ENCODE measurements at regions not wholly inside any gene's neighbourhood (a gene's known extent, or its start where the extent isn't known, plus 50 kb on each side); places are given as distances from the start of the nearest gene placed in this dataset.

DNA sequence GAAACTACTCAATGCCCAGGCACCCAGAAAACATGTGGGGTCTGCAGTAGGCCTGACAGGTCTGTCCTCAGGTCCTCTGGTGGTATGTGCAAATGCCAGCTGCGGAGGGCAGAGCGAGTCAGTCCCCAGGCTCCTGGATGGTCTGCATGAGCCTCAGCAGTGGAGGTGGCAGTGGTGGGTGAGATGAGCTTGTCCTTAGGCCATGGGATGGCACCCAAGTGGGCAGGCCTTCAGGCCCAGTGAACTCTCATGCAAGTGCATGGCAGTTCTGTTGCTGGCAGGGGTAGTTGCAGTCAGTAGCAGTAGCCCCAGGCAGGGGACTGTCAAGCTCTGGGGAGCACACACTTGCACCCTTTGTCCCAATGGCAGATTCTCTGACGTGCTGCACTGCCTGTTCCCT, 106.3 kb upstream of the ANXA10 start:
- no peak for TF ChIP-seq MXI1 (conservative IDR thresholded peaks at IDR 0.05; ENCODE audit: poor library complexity, severe bottlenecking)
- no peak for TF ChIP-seq TAF1 (IDR thresholded peaks at IDR 0.05; ENCODE audit: low read depth)
- TF ChIP-seq EZH2 (IDR thresholded peaks at IDR 0.05; ENCODE audit: borderline replicate concordance, insufficient read depth, low read length, poor library complexity, severe bottlenecking): no peak
- no peak for TF ChIP-seq POLR2AphosphoS5 (IDR thresholded peaks at IDR 0.05)
- TF ChIP-seq, protein P1, sequence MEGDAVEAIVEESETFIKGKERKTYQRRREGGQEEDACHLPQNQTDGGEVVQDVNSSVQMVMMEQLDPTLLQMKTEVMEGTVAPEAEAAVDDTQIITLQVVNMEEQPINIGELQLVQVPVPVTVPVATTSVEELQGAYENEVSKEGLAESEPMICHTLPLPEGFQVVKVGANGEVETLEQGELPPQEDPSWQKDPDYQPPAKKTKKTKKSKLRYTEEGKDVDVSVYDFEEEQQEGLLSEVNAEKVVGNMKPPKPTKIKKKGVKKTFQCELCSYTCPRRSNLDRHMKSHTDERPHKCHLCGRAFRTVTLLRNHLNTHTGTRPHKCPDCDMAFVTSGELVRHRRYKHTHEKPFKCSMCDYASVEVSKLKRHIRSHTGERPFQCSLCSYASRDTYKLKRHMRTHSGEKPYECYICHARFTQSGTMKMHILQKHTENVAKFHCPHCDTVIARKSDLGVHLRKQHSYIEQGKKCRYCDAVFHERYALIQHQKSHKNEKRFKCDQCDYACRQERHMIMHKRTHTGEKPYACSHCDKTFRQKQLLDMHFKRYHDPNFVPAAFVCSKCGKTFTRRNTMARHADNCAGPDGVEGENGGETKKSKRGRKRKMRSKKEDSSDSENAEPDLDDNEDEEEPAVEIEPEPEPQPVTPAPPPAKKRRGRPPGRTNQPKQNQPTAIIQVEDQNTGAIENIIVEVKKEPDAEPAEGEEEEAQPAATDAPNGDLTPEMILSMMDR (IDR thresholded peaks at IDR 0.05; ENCODE audit: poor library complexity, severe bottlenecking): no peak
- TF ChIP-seq, protein P2, sequence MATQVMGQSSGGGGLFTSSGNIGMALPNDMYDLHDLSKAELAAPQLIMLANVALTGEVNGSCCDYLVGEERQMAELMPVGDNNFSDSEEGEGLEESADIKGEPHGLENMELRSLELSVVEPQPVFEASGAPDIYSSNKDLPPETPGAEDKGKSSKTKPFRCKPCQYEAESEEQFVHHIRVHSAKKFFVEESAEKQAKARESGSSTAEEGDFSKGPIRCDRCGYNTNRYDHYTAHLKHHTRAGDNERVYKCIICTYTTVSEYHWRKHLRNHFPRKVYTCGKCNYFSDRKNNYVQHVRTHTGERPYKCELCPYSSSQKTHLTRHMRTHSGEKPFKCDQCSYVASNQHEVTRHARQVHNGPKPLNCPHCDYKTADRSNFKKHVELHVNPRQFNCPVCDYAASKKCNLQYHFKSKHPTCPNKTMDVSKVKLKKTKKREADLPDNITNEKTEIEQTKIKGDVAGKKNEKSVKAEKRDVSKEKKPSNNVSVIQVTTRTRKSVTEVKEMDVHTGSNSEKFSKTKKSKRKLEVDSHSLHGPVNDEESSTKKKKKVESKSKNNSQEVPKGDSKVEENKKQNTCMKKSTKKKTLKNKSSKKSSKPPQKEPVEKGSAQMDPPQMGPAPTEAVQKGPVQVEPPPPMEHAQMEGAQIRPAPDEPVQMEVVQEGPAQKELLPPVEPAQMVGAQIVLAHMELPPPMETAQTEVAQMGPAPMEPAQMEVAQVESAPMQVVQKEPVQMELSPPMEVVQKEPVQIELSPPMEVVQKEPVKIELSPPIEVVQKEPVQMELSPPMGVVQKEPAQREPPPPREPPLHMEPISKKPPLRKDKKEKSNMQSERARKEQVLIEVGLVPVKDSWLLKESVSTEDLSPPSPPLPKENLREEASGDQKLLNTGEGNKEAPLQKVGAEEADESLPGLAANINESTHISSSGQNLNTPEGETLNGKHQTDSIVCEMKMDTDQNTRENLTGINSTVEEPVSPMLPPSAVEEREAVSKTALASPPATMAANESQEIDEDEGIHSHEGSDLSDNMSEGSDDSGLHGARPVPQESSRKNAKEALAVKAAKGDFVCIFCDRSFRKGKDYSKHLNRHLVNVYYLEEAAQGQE (IDR thresholded peaks at IDR 0.05; ENCODE audit: borderline replicate concordance): no peak
- no peak for TF ChIP-seq SMC3 (conservative IDR thresholded peaks at IDR 0.05; ENCODE audit: poor library complexity)
- no peak for TF ChIP-seq EP300 (conservative IDR thresholded peaks at IDR 0.05; ENCODE audit: poor library complexity, severe bottlenecking)
- TF ChIP-seq RAD21 (conservative IDR thresholded peaks at IDR 0.05): no peak
- H4K20me1 ChIP-seq (ENCODE audit: insufficient read depth): no peaks in the 10 kb centered on the region
- no peaks in the 10 kb centered on the region for H3K9me2 ChIP-seq (ENCODE audit: insufficient read depth, low read length)
- H2AFZ ChIP-seq (ENCODE audit: low read depth, low read length): no peak overlapping the region
- H3K4me3 ChIP-seq (ENCODE audit: low read length): no peak overlapping the region
- H3K27ac ChIP-seq (ENCODE audit: low read length): no peak overlapping the region
- H3K27me3 ChIP-seq (ENCODE audit: insufficient read depth, low read depth, low read length): no peaks in the 10 kb centered on the region
- H3K79me2 ChIP-seq (replicated peaks; ENCODE audit: insufficient read depth, low read length): no peaks in the 10 kb centered on the region
- peaks cover 3% of the 10 kb centered on the region for H3F3A ChIP-seq (ENCODE audit: insufficient read depth, low read length, poor library complexity, severe bottlenecking)
- H3K9me3 ChIP-seq (ENCODE audit: low read length): peaks cover 2% of the 10 kb centered on the region
- no peak overlapping the region for H3K9ac ChIP-seq (ENCODE audit: low read length)
- H3K36me3 ChIP-seq (ENCODE audit: insufficient read depth, low read length): no peaks in the 10 kb centered on the region
- H3K4me2 ChIP-seq (ENCODE audit: low read length): no peak overlapping the region

DNA sequence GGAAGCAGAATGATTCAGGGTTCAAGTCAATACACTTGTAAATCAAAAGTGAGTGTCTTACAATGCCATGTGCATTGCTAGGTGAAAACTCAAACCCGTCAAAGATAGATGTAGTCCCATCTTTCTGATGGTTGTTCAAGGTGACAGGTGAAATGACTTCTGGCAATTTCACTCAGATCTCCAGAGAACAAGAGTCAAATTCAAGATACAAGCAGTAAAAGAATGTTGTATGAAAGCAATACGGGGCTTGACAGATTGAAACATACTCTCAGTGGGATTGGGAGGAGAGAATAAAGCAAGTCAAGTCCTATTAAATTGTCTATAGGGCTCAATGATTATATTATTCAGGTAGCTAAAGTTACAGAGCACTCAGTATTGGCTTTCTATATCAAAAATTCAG, 105.1 kb upstream of the ANXA10 start:
- Histone ChIP-seq H3K9me2 (ENCODE audit: insufficient read depth, low read length) (no peaks in the 10 kb centered on the region), H3K9ac (ENCODE audit: low read length) (no peak overlapping the region), H3K36me3 (ENCODE audit: insufficient read depth, low read length) (no peaks in the 10 kb centered on the region), H3K27me3 (ENCODE audit: insufficient read depth, low read depth, low read length) (no peaks in the 10 kb centered on the region), H3K4me3 (ENCODE audit: low read length) (no peak overlapping the region), H2AFZ (ENCODE audit: low read depth, low read length) (no peak overlapping the region), H4K20me1 (ENCODE audit: insufficient read depth) (no peaks in the 10 kb centered on the region), H3K4me2 (ENCODE audit: low read length) (no peak overlapping the region), H3K9me3 (ENCODE audit: low read length) (no peaks in the 10 kb centered on the region), H3F3A (ENCODE audit: insufficient read depth, low read length, poor library complexity, severe bottlenecking) (no peaks in the 10 kb centered on the region), H3K79me2 (replicated peaks; ENCODE audit: insufficient read depth, low read length) (no peaks in the 10 kb centered on the region), H3K27ac (ENCODE audit: low read length) (no peak overlapping the region)
- TF ChIP-seq, protein P2 (IDR thresholded peaks at IDR 0.05; ENCODE audit: borderline replicate concordance): peak; percentile 85
- no peak for TF ChIP-seq EZH2 (IDR thresholded peaks at IDR 0.05; ENCODE audit: borderline replicate concordance, insufficient read depth, low read length, poor library complexity, severe bottlenecking)
- TF ChIP-seq EP300 (conservative IDR thresholded peaks at IDR 0.05; ENCODE audit: poor library complexity, severe bottlenecking): peak; percentile 99
- TF ChIP-seq SMC3 (conservative IDR thresholded peaks at IDR 0.05; ENCODE audit: poor library complexity): no peak
- TF ChIP-seq MXI1 (conservative IDR thresholded peaks at IDR 0.05; ENCODE audit: poor library complexity, severe bottlenecking): peak; percentile 52
- TF ChIP-seq, protein P1 (IDR thresholded peaks at IDR 0.05; ENCODE audit: poor library complexity, severe bottlenecking): no peak
- TF ChIP-seq TAF1 (IDR thresholded peaks at IDR 0.05; ENCODE audit: low read depth): no peak
- TF ChIP-seq POLR2AphosphoS5 (IDR thresholded peaks at IDR 0.05): peak; percentile 100
- TF ChIP-seq RAD21 (conservative IDR thresholded peaks at IDR 0.05): no peak

All from neural cell (in vitro differentiated cells).